ENCODE measurements at regions not wholly inside any gene's neighbourhood (a gene's known extent, or its start where the extent isn't known, plus 50 kb on each side); places are given as distances from the start of the nearest gene placed in this dataset.

GRCh38 chr2:60371681-60372080 is 181.8 kb downstream of the BCL11A start:
- intact Hi-C loops (cut with DNase I, micrococcal nuclease) = no loop called here
- ChIA-PET CTCF (no interaction called here), POLR2A (no interaction called here)
- Mint-ChIP-seq H3K4me3 (no peak overlapping the region), H3K36me3 (ENCODE audit: low read depth) (no peaks in the 10 kb centered on the region), H3K9me3 (ENCODE audit: low read depth) (no peaks in the 10 kb centered on the region), H3K27ac (no peak overlapping the region), H3K4me1 (no peaks in the 10 kb centered on the region), H3K27me3 (no peaks in the 10 kb centered on the region)
- ATAC-seq (no peak), DNase-seq (no peak)

GRCh38 chr2:60371219-60371618 is 182.2 kb downstream of the BCL11A start:
- H3K27me3 Mint-ChIP-seq = no peaks in the 10 kb centered on the region
- no peak overlapping the region for H3K27ac Mint-ChIP-seq
- no peaks in the 10 kb centered on the region for H3K9me3 Mint-ChIP-seq (ENCODE audit: low read depth)
- no peak for DNase-seq
- no peak for ATAC-seq
- H3K36me3 Mint-ChIP-seq (ENCODE audit: low read depth) = no peaks in the 10 kb centered on the region
- H3K4me1 Mint-ChIP-seq = no peaks in the 10 kb centered on the region
- ChIA-PET CTCF (no interaction called here), POLR2A (no interaction called here)
- intact Hi-C loops (cut with DNase I, micrococcal nuclease) = no loop called here
- H3K4me3 Mint-ChIP-seq = no peak overlapping the region

GRCh38 chr2:60370814-60371213 is 182.6 kb downstream of the BCL11A start:
- no peaks in the 10 kb centered on the region for H3K36me3 Mint-ChIP-seq (ENCODE audit: low read depth)
- intact Hi-C loops (cut with DNase I, micrococcal nuclease) = no loop called here

GRCh38 chr2:60368456-60368855 is 185.0 kb downstream of the BCL11A start:
- ChIA-PET CTCF (interaction anchor here (1.0 to 1.1 kb wide), 2 partner anchors 178 to 213 kb away, joined by 3 read pairs; no protein-coding TSS in a partner anchor), POLR2A (no interaction called here)
- H3K36me3 Mint-ChIP-seq (ENCODE audit: low read depth) = no peaks in the 10 kb centered on the region
- no peak overlapping the region for H3K27ac Mint-ChIP-seq
- H3K9me3 Mint-ChIP-seq (ENCODE audit: low read depth) = no peaks in the 10 kb centered on the region
- ATAC-seq (no peak), DNase-seq (no peak)
- intact Hi-C loops (cut with DNase I, micrococcal nuclease) = no loop called here
- no peaks in the 10 kb centered on the region for H3K27me3 Mint-ChIP-seq
- H3K4me1 Mint-ChIP-seq = no peaks in the 10 kb centered on the region
- H3K4me3 Mint-ChIP-seq = no peak overlapping the region

More at GRCh38 chr2:60370814-60371213, 182.6 kb downstream of the BCL11A start:
- ChIA-PET POLR2A (no interaction called here), CTCF (no interaction called here)
- H3K4me3 Mint-ChIP-seq = no peak overlapping the region
- H3K27me3 Mint-ChIP-seq = no peaks in the 10 kb centered on the region
- ATAC-seq = no peak
- no peaks in the 10 kb centered on the region for H3K4me1 Mint-ChIP-seq
- no peaks in the 10 kb centered on the region for H3K9me3 Mint-ChIP-seq (ENCODE audit: low read depth)
- H3K27ac Mint-ChIP-seq = no peak overlapping the region
- no peak for DNase-seq

GRCh38 chr2:60366135-60366712 is 187.2 kb downstream of the BCL11A start:
- intact Hi-C loops (cut with DNase I, micrococcal nuclease) = no loop called here
- ATAC-seq (no peak), DNase-seq (no peak)
- ChIA-PET POLR2A (interaction anchor here (0.6 kb wide), 1 partner anchor 286 kb away, joined by 5 read pairs; no protein-coding TSS in a partner anchor), CTCF (interaction anchor here (0.7 kb wide), 1 partner anchor 14 kb away, joined by 3 read pairs; no protein-coding TSS in a partner anchor)
- H3K27ac Mint-ChIP-seq = no peak overlapping the region
- H3K27me3 Mint-ChIP-seq = no peaks in the 10 kb centered on the region
- no peaks in the 10 kb centered on the region for H3K4me1 Mint-ChIP-seq
- H3K36me3 Mint-ChIP-seq (ENCODE audit: low read depth) = no peaks in the 10 kb centered on the region
- no peaks in the 10 kb centered on the region for H3K9me3 Mint-ChIP-seq (ENCODE audit: low read depth)
- H3K4me3 Mint-ChIP-seq = no peak overlapping the region

GRCh38 chr2:60365556-60365955 is 187.9 kb downstream of the BCL11A start:
- H3K27ac Mint-ChIP-seq = no peak overlapping the region
- ATAC-seq (no peak), DNase-seq (no peak)
- H3K4me1 Mint-ChIP-seq = no peaks in the 10 kb centered on the region
- peaks cover 1% of the 10 kb centered on the region for H3K27me3 Mint-ChIP-seq
- intact Hi-C loops (cut with DNase I, micrococcal nuclease) = no loop called here
- ChIA-PET POLR2A (interaction anchor here (0.6 kb wide), 1 partner anchor 285 kb away, joined by 5 read pairs; no protein-coding TSS in a partner anchor), CTCF (no interaction called here)
- H3K4me3 Mint-ChIP-seq = no peak overlapping the region
- H3K36me3 Mint-ChIP-seq (ENCODE audit: low read depth) = no peaks in the 10 kb centered on the region
- H3K9me3 Mint-ChIP-seq (ENCODE audit: low read depth) = no peaks in the 10 kb centered on the region

GRCh38 chr2:60364491-60364890 is 189.0 kb downstream of the BCL11A start:
- Mint-ChIP-seq H3K4me1 (peaks cover 4% of the 10 kb centered on the region), H3K36me3 (ENCODE audit: low read depth) (no peaks in the 10 kb centered on the region)

GRCh38 chr2:60361498-60361897 is 192.0 kb downstream of the BCL11A start:
- Mint-ChIP-seq H3K27me3 (peaks cover 3% of the 10 kb centered on the region), H3K9me3 (ENCODE audit: low read depth) (no peaks in the 10 kb centered on the region), H3K27ac (no peak overlapping the region), H3K36me3 (ENCODE audit: low read depth) (no peaks in the 10 kb centered on the region), H3K4me1 (peaks cover 5% of the 10 kb centered on the region), H3K4me3 (no peak overlapping the region)
- ChIA-PET POLR2A (no interaction called here), CTCF (no interaction called here)
- no peak for ATAC-seq
- DNase-seq = no peak
- intact Hi-C loops (cut with DNase I, micrococcal nuclease) = no loop called here

More at GRCh38 chr2:60364491-60364890, 189.0 kb downstream of the BCL11A start:
- Mint-ChIP-seq H3K9me3 (ENCODE audit: low read depth) (no peaks in the 10 kb centered on the region), H3K27me3 (peaks cover 3% of the 10 kb centered on the region), H3K27ac (no peak overlapping the region), H3K4me3 (no peak overlapping the region)
- ChIA-PET CTCF (no interaction called here), POLR2A (no interaction called here)
- no peak for DNase-seq
- no peak for ATAC-seq
- intact Hi-C loops (cut with DNase I, micrococcal nuclease) = no loop called here

- CTCF ChIA-PET = no interaction called here
- intact Hi-C loops (cut with DNase I, micrococcal nuclease) = no loop called here
- Mint-ChIP-seq H3K4me1 (peaks cover 14% of the 10 kb centered on the region), H3K4me3 (no peak overlapping the region), H3K9me3 (ENCODE audit: low read depth) (no peaks in the 10 kb centered on the region), H3K27me3 (peaks cover 3% of the 10 kb centered on the region), H3K36me3 (ENCODE audit: low read depth) (no peaks in the 10 kb centered on the region), H3K27ac (no peak overlapping the region)
- ATAC-seq = no peak
- POLR2A ChIA-PET = no interaction called here
- DNase-seq = no peak
These were observed 193.9 kb downstream of the BCL11A start for GRCh38 chr2:60359569-60359968.

- ATAC-seq = no peak
- peaks cover 3% of the 10 kb centered on the region for H3K27me3 Mint-ChIP-seq
- intact Hi-C loops (cut with DNase I, micrococcal nuclease) = no loop called here
- DNase-seq = no peak
- H3K27ac Mint-ChIP-seq = no peak overlapping the region
- H3K36me3 Mint-ChIP-seq (ENCODE audit: low read depth) = no peaks in the 10 kb centered on the region
- POLR2A ChIA-PET = no interaction called here
- H3K4me1 Mint-ChIP-seq = peaks cover 14% of the 10 kb centered on the region
- H3K9me3 Mint-ChIP-seq (ENCODE audit: low read depth) = no peaks in the 10 kb centered on the region
- CTCF ChIA-PET = no interaction called here
- no peak overlapping the region for H3K4me3 Mint-ChIP-seq
These were observed 195.0 kb downstream of the BCL11A start for GRCh38 chr2:60358476-60358875.

- CTCF ChIA-PET = interaction anchor here (0.8 kb wide), 1 partner anchor 18 kb away, joined by 3 read pairs; no protein-coding TSS in a partner anchor
- POLR2A ChIA-PET = no interaction called here
- ATAC-seq (no peak), DNase-seq (no peak)
- Mint-ChIP-seq H3K4me1 (peaks cover 14% of the 10 kb centered on the region), H3K36me3 (ENCODE audit: low read depth) (no peaks in the 10 kb centered on the region), H3K9me3 (ENCODE audit: low read depth) (no peaks in the 10 kb centered on the region), H3K27me3 (peaks cover 3% of the 10 kb centered on the region), H3K27ac (no peak overlapping the region), H3K4me3 (no peak overlapping the region)
- intact Hi-C loops (cut with DNase I, micrococcal nuclease) = no loop called here
These were observed 195.5 kb downstream of the BCL11A start for GRCh38 chr2:60357996-60358395.

GRCh38 chr2:60356346-60356745 is 197.1 kb downstream of the BCL11A start:
- Mint-ChIP-seq H3K4me3 (no peak overlapping the region), H3K27me3 (peaks cover 3% of the 10 kb centered on the region), H3K4me1 (peaks cover 14% of the 10 kb centered on the region), H3K9me3 (ENCODE audit: low read depth) (no peaks in the 10 kb centered on the region), H3K36me3 (ENCODE audit: low read depth) (no peaks in the 10 kb centered on the region), H3K27ac (no peak overlapping the region)
- no peak for DNase-seq
- no peak for ATAC-seq
- POLR2A ChIA-PET = no interaction called here
- intact Hi-C loops (cut with DNase I, micrococcal nuclease) = no loop called here
- CTCF ChIA-PET = no interaction called here

- ChIA-PET POLR2A (no interaction called here), CTCF (no interaction called here)
- DNase-seq (no peak), ATAC-seq (no peak)
- intact Hi-C loops (cut with DNase I, micrococcal nuclease) = no loop called here
- Mint-ChIP-seq H3K27ac (peak overlapping the region; percentile 6), H3K36me3 (ENCODE audit: low read depth) (no peaks in the 10 kb centered on the region), H3K27me3 (peaks cover 3% of the 10 kb centered on the region), H3K4me3 (no peak overlapping the region), H3K4me1 (peaks cover 14% of the 10 kb centered on the region), H3K9me3 (ENCODE audit: low read depth) (no peaks in the 10 kb centered on the region)
These were observed 197.6 kb downstream of the BCL11A start for GRCh38 chr2:60355849-60356261.
